IMR-90 (cell line): ENCODE measurements at regions not wholly inside any gene's neighbourhood (a gene's known extent, or its start where the extent isn't known, plus 50 kb on each side); places are given as distances from the start of the nearest gene placed in this dataset.

Source experiments
- ATAC-seq: fragments of 200-7000 bp; cut with Tn5 transposase; 2 replicates; pipeline ENCODE4 v1.9.1; 2020; ENCODE audit warnings: low read depth, mild to moderate bottlenecking, moderate library complexity
- BruUV-seq: library from RNA; stranded (reverse); fragments of 400-500 nt; replicated peaks from 2 replicates; lab custom pipeline; 2021; lab: Mats Ljungman, UMichigan
- CTCF ChIA-PET: fragments of 300-600 bp; formaldehyde crosslinking; extraction: SDS; loops from one replicate; lab custom pipeline; 2021; ENCODE audit warnings: antibody characterized with exemption; lab: Yijun Ruan, JAX
- POLR2A ChIA-PET: fragments of 300-600 bp; sonication (Branson Sonifier 250); formaldehyde crosslinking; loops from one replicate; lab custom pipeline; 2022; ENCODE audit warnings: antibody characterized with exemption; ENCODE audit not compliant: unreplicated experiment; lab: Charles Lee
- DNase-seq: peaks from one replicate; pipeline ENCODE4 v3.0.0; 2013
- H2AFZ ChIP-seq: replicated peaks from 2 replicates; pipeline ENCODE3; 2013; ENCODE audit warnings: low read length, mild to moderate bottlenecking; ENCODE audit not compliant: poor library complexity
- H2AK5ac ChIP-seq: 2 replicates; pipeline ENCODE4 v1.6.1; 2013; ENCODE audit warnings: low read depth, low read length, inconsistent platforms
- H2AK9ac ChIP-seq: replicated peaks from 2 replicates; pipeline ENCODE3; 2013; ENCODE audit warnings: mild to moderate bottlenecking, low read depth, low read length, moderate library complexity; ENCODE audit not compliant: poor library complexity
- H2BK120ac ChIP-seq: 2 replicates; pipeline ENCODE4 v1.6.1; 2013; ENCODE audit warnings: low read depth, low read length, inconsistent platforms
- H2BK15ac ChIP-seq: 3 replicates; pipeline ENCODE4 v1.6.1; 2013; ENCODE audit warnings: low read depth, low read length, inconsistent platforms
- H2BK20ac ChIP-seq: 2 replicates; pipeline ENCODE4 v1.6.1; 2013; ENCODE audit warnings: low read depth, mild to moderate bottlenecking, inconsistent platforms, low read length, moderate library complexity
- H2BK5ac ChIP-seq: 2 replicates; pipeline ENCODE4 v1.6.1; 2013; ENCODE audit warnings: mild to moderate bottlenecking, low read depth, low read length, inconsistent platforms; ENCODE audit not compliant: poor library complexity, severe bottlenecking
- H3K14ac ChIP-seq: replicated peaks from 2 replicates; pipeline ENCODE4 v1.6.1; 2013; ENCODE audit warnings: low read depth, low read length, inconsistent platforms
- H3K18ac ChIP-seq: 2 replicates; pipeline ENCODE4 v1.6.1; 2013; ENCODE audit warnings: low read depth, low read length, control low read depth
- H3K23ac ChIP-seq: 2 replicates; pipeline ENCODE4 v1.6.1; 2013; ENCODE audit warnings: low read depth, low read length, inconsistent platforms
- H3K27ac ChIP-seq: 2 replicates; pipeline ENCODE4 v1.5.1; 2013; ENCODE audit warnings: mild to moderate bottlenecking, control low read depth, low read length; ENCODE audit not compliant: insufficient read depth
- H3K27me3 ChIP-seq: 2 replicates; pipeline ENCODE4 v1.6.1; 2013; ENCODE audit warnings: low read length; ENCODE audit not compliant: control insufficient read depth, insufficient read depth
- H3K36me3 ChIP-seq: 2 replicates; pipeline ENCODE4 v1.6.1; 2013; ENCODE audit warnings: low read length, mixed read lengths; ENCODE audit not compliant: control insufficient read depth, insufficient read depth
- H3K4ac ChIP-seq: 2 replicates; pipeline ENCODE4 v1.6.1; 2013; ENCODE audit warnings: low read depth, low read length, inconsistent platforms
- H3K4me1 ChIP-seq: 2 replicates; pipeline ENCODE4 v1.6.1; 2013; ENCODE audit warnings: low read length, mixed read lengths; ENCODE audit not compliant: control insufficient read depth, insufficient read depth
- H3K4me2 ChIP-seq: 2 replicates; pipeline ENCODE4 v1.6.1; 2013; ENCODE audit warnings: low read depth, mild to moderate bottlenecking, control low read depth, low read length, moderate library complexity
- H3K4me3 ChIP-seq: 2 replicates; pipeline ENCODE4 v1.5.1; 2013; ENCODE audit warnings: low read depth, mild to moderate bottlenecking, control low read depth, low read length, moderate library complexity; ENCODE audit not compliant: insufficient read depth
- H3K56ac ChIP-seq: 2 replicates; pipeline ENCODE4 v1.6.1; 2013; ENCODE audit warnings: low read length, inconsistent platforms; ENCODE audit not compliant: insufficient read depth; ENCODE audit errors: extremely low read depth
- H3K79me1 ChIP-seq, 2 experiments: 2 replicates each; pipeline ENCODE4 v1.6.1; 2013; ENCODE audit warnings: low read length in 2 of 2, inconsistent platforms in 1 of 2, low read depth in 1 of 2
- H3K9ac ChIP-seq: 2 replicates; pipeline ENCODE4 v1.6.1; 2013; ENCODE audit warnings: low read depth, low read length, control low read depth
- H3K9me1 ChIP-seq: 2 replicates; pipeline ENCODE4 v1.6.1; 2013; ENCODE audit warnings: low read length, inconsistent platforms; ENCODE audit not compliant: insufficient read depth
- H3K9me3 ChIP-seq: 2 replicates; pipeline ENCODE4 v1.6.1; 2013; ENCODE audit warnings: low read length; ENCODE audit not compliant: control insufficient read depth, insufficient read depth
- H4K20me1 ChIP-seq: 2 replicates; pipeline ENCODE4 v1.6.1; 2013; ENCODE audit warnings: low read length, inconsistent platforms; ENCODE audit not compliant: insufficient read depth
- H4K5ac ChIP-seq: 2 replicates; pipeline ENCODE4 v1.6.1; 2013; ENCODE audit warnings: mild to moderate bottlenecking, low read depth, low read length, control low read depth
- H4K8ac ChIP-seq, 2 experiments: 2 replicates each; pipeline ENCODE4 v1.6.1; 2013; ENCODE audit warnings: low read depth in 2 of 2, low read length in 2 of 2, control low read depth in 1 of 2, inconsistent platforms in 1 of 2
- H4K91ac ChIP-seq: 2 replicates; pipeline ENCODE4 v1.6.1; 2013; ENCODE audit warnings: low read depth, low read length, inconsistent platforms; ENCODE audit not compliant: insufficient read depth
- BHLHE40 ChIP-seq: fragments of 150-350 bp; IDR thresholded peaks from 2 replicates; pipeline ENCODE4 v1.6.1; 2016; ENCODE audit warnings: mild to moderate bottlenecking, low read depth, low read length
- CEBPB ChIP-seq: IDR thresholded peaks from 2 replicates; pipeline ENCODE4 v1.6.1; 2012; ENCODE audit warnings: low read depth, low read length, improper control_type of control experiment
- CHD1 ChIP-seq: IDR thresholded peaks from 2 replicates; pipeline ENCODE4 v1.6.1; 2012; ENCODE audit warnings: low read depth, low read length, improper control_type of control experiment
- CTCF ChIP-seq: conservative IDR thresholded peaks from 2 replicates; pipeline ENCODE4 v1.5.1; 2012; ENCODE audit warnings: mild to moderate bottlenecking, low read depth, low read length, improper control_type of control experiment
- ELK1 ChIP-seq: fragments of 150-350 bp; IDR thresholded peaks from 2 replicates; pipeline ENCODE4 v1.6.1; 2016; ENCODE audit warnings: low read depth, mild to moderate bottlenecking, low read length, moderate library complexity, borderline replicate concordance
- FOS ChIP-seq: fragments of 150-350 bp; IDR thresholded peaks from 2 replicates; pipeline ENCODE4 v1.6.1; 2016; ENCODE audit warnings: low read depth, low read length
- MAFK ChIP-seq: IDR thresholded peaks from 2 replicates; pipeline ENCODE4 v1.6.1; 2012; ENCODE audit warnings: low read depth, low read length, improper control_type of control experiment
- MAZ ChIP-seq: IDR thresholded peaks from 2 replicates; pipeline ENCODE4 v1.6.1; 2012; ENCODE audit warnings: low read depth, mild to moderate bottlenecking, low read length, improper control_type of control experiment, moderate library complexity, borderline replicate concordance
- MXI1 ChIP-seq: IDR thresholded peaks from 2 replicates; pipeline ENCODE4 v1.6.1; 2012; ENCODE audit warnings: low read depth, mild to moderate bottlenecking, low read length, moderate library complexity, borderline replicate concordance
- NFE2L2 ChIP-seq: fragments of 150-350 bp; IDR thresholded peaks from 2 replicates; pipeline ENCODE4 v1.6.1; 2016; ENCODE audit warnings: low read depth, mild to moderate bottlenecking, low read length
- POLR2A ChIP-seq: IDR thresholded peaks from 2 replicates; pipeline ENCODE4 v1.6.1; 2012; ENCODE audit warnings: mild to moderate bottlenecking, low read depth, low read length
- RAD21 ChIP-seq: IDR thresholded peaks from 2 replicates; pipeline ENCODE4 v1.6.1; 2012; ENCODE audit warnings: low read length, improper control_type of control experiment
- RCOR1 ChIP-seq: IDR thresholded peaks from 2 replicates; pipeline ENCODE4 v1.6.1; 2012; ENCODE audit warnings: mild to moderate bottlenecking, low read length, improper control_type of control experiment; ENCODE audit not compliant: insufficient replicate concordance
- RFX5 ChIP-seq: IDR thresholded peaks from 2 replicates; pipeline ENCODE4 v1.8.0; 2012; ENCODE audit warnings: low read depth, mild to moderate bottlenecking, low read length, moderate library complexity
- SMC3 ChIP-seq: fragments of 150-350 bp; IDR thresholded peaks from 2 replicates; pipeline ENCODE4 v1.6.1; 2016; ENCODE audit warnings: low read depth, mild to moderate bottlenecking, antibody characterized with exemption, low read length, moderate library complexity
- USF2 ChIP-seq: fragments of 150-350 bp; IDR thresholded peaks from 2 replicates; pipeline ENCODE4 v1.6.1; 2017; ENCODE audit warnings: mild to moderate bottlenecking, antibody characterized with exemption, low read length, low read depth
- WGBS, 2 experiments: methylation state at CpG; one replicate each; pipeline versions ENCODE4 v1.1.5 to v1.1.7; 2013; ENCODE audit warnings: missing lambda C conversion rate in 2 of 2; ENCODE audit not compliant: insufficient read length in 1 of 2; ENCODE audit errors: extremely low coverage in 2 of 2; 5-methylcytosine and 5-hydroxymethylcytosine counted together
- dilution Hi-C: fragments of 300-500 bp; cut with HindIII; formaldehyde crosslinking; loops from one replicate; pipeline ENCODE4 v1.14.3; 2018; ENCODE audit warnings: low sequenced_read_pairs; ENCODE audit not compliant: unreplicated experiment
- in situ Hi-C: fragments of 300-500 bp; cut with MboI; formaldehyde crosslinking; loops from 3 replicates; pipeline ENCODE4 v1.14.3; 2019; ENCODE audit warnings: low sequenced_read_pairs, inconsistent platforms, mixed read lengths
- intact Hi-C: fragments of 100-400 bp; cut with micrococcal nuclease; formaldehyde crosslinking; loops from 2 replicates; pipeline ENCODE4 v1.10.0; 2022

- Histone ChIP-seq H2AK9ac (no peak overlapping the region), H3K23ac (no peak overlapping the region), H3K9me3 (no peaks in the 10 kb centered on the region; the same call in 1 of the 2 replicates), H2BK20ac (no peak overlapping the region), H4K8ac (no peak overlapping the region), H3K4ac (no peak overlapping the region), H2BK120ac (no peak overlapping the region), H3K27me3 (no peaks in the 10 kb centered on the region), H2BK15ac (no peak overlapping the region), H4K91ac (no peak overlapping the region), H3K27ac (no peak overlapping the region), H2AK5ac (no peak overlapping the region), H3K79me1 (no peaks in the 10 kb centered on the region), H2AFZ (no peak overlapping the region), H4K20me1 (no peaks in the 10 kb centered on the region), H4K5ac (no peak overlapping the region), H3K56ac (no peak overlapping the region), H3K4me1 (no peaks in the 10 kb centered on the region), H3K18ac (no peak overlapping the region), H3K14ac (no peak overlapping the region), H3K4me3 (no peak overlapping the region), H2BK5ac (no peak overlapping the region), H3K9me1 (no peaks in the 10 kb centered on the region), H3K36me3 (no peaks in the 10 kb centered on the region), H3K4me2 (no peak overlapping the region), H3K9ac (no peak overlapping the region)
- ChIA-PET POLR2A (no interaction called here), CTCF (interaction anchor here (0.6 kb wide), 1 partner anchor 403 kb away, joined by 3 read pairs; no protein-coding TSS in a partner anchor)
- DNase-seq (no peak), ATAC-seq (no peak)
- BruUV-seq, result no TSS peak
- in situ Hi-C loops (no loop called here), dilution Hi-C loops (no loop called here), intact Hi-C loops (no loop called here)
- TF ChIP-seq CHD1 (no peak), ELK1 (no peak), USF2 (no peak), RFX5 (no peak), CEBPB (no peak), MAZ (no peak), MAFK (no peak), RAD21 (no peak), POLR2A (no peak), SMC3 (no peak), CTCF (no peak), BHLHE40 (no peak), MXI1 (no peak), FOS (no peak), NFE2L2 (no peak), RCOR1 (no peak)
- no CpG with 5 or more reads among the region's 2 CpGs for WGBS, 2 experiments
Measured at GRCh38 chr5:152164860-152165259, 240.2 kb upstream of the GLRA1 start.
